22Rv1 (cell line): ENCODE measurements at regions not wholly inside any gene's neighbourhood (a gene's known extent, or its start where the extent isn't known, plus 50 kb on each side); places are given as distances from the start of the nearest gene placed in this dataset.

Experiments used
- CTCF ChIP-seq: fragments of 450-650 bp; IDR thresholded peaks from 2 replicates; pipeline ENCODE4 v1.5.1; 2017; ENCODE audit warnings: mild to moderate bottlenecking
- ZFX ChIP-seq: fragments of 450-650 bp; IDR thresholded peaks from 2 replicates; pipeline ENCODE4 v1.6.1; 2017; ENCODE audit warnings: antibody characterized with exemption, borderline replicate concordance

- no peak for TF ChIP-seq CTCF
- no peak for TF ChIP-seq ZFX
Observed at GRCh38 chr14:55799508-55800095, 219.6 kb downstream of the KTN1 start.
